DND-41 (cell line): ENCODE measurements at regions not wholly inside any gene's neighbourhood (a gene's known extent, or its start where the extent isn't known, plus 50 kb on each side); places are given as distances from the start of the nearest gene placed in this dataset.

ENCODE experiments used
- ATAC-seq: fragments of 200-7000 bp; cut with Tn5 transposase; 3 replicates; pipeline ENCODE4 v1.9.1; 2021; ENCODE audit warnings: low read depth; ENCODE audit not compliant: insufficient read depth
- DNase-seq: peaks from one replicate; pipeline ENCODE4 v3.0.0-alpha.2; 2020
- H2AFZ ChIP-seq: 2 replicates; pipeline ENCODE4 v1.6.0; 2012; ENCODE audit warnings: low read depth, low read length
- H3K27ac ChIP-seq: 2 replicates; pipeline ENCODE4 v1.5.1; 2012; ENCODE audit warnings: low read length, inconsistent platforms
- H3K27me3 ChIP-seq: fragments of 200-600 bp; sonication (generic); 2 replicates; pipeline ENCODE4 v1.6.0; 2012; ENCODE audit warnings: low read length, mild to moderate bottlenecking, inconsistent platforms; ENCODE audit not compliant: insufficient read depth, poor library complexity
- H3K36me3 ChIP-seq: 2 replicates; pipeline ENCODE4 v1.5.1; 2012; ENCODE audit warnings: low read length, inconsistent platforms; ENCODE audit not compliant: insufficient read depth
- H3K4me1 ChIP-seq: 2 replicates; pipeline ENCODE4 v1.5.1; 2012; ENCODE audit warnings: mild to moderate bottlenecking, low read length; ENCODE audit not compliant: insufficient read depth
- H3K4me2 ChIP-seq: 2 replicates; pipeline ENCODE4 v1.6.0; 2012; ENCODE audit warnings: mild to moderate bottlenecking, moderate library complexity, low read length, inconsistent platforms; ENCODE audit not compliant: insufficient read depth
- H3K4me3 ChIP-seq, 2 experiments: fragments of 200-600 bp in 1 of 2; shearing (Covaris generic) in 1 of 2; 2 replicates each; pipeline ENCODE4 v1.5.1; 2012 to 2016; ENCODE audit warnings: inconsistent platforms in 2 of 2, low read length in 2 of 2, mild to moderate bottlenecking in 2 of 2, low read depth in 1 of 2, moderate library complexity in 1 of 2
- H3K79me2 ChIP-seq: 2 replicates; pipeline ENCODE4 v1.6.0; 2012; ENCODE audit warnings: low read length, inconsistent platforms; ENCODE audit not compliant: insufficient read depth
- H3K9ac ChIP-seq: 2 replicates; pipeline ENCODE4 v1.6.0; 2012; ENCODE audit warnings: low read depth, mild to moderate bottlenecking, inconsistent platforms, low read length, moderate library complexity
- H3K9me3 ChIP-seq: 2 replicates; pipeline ENCODE4 v1.5.1; 2012; ENCODE audit warnings: low read length, moderate library complexity, mild to moderate bottlenecking, inconsistent platforms; ENCODE audit not compliant: insufficient read depth, severe bottlenecking
- H4K20me1 ChIP-seq: 2 replicates; pipeline ENCODE4 v1.6.0; 2012; ENCODE audit warnings: low read length; ENCODE audit not compliant: insufficient read depth
- EZH2 ChIP-seq: IDR thresholded peaks from 3 replicates; pipeline ENCODE4 v1.6.1; 2012; ENCODE audit warnings: borderline replicate concordance, low read depth, mild to moderate bottlenecking, moderate library complexity, low read length, inconsistent platforms; ENCODE audit not compliant: severe bottlenecking
- TF ChIP-seq, protein P1 (sequence below): IDR thresholded peaks from 2 replicates; pipeline ENCODE4 v1.5.1; 2012; ENCODE audit warnings: borderline replicate concordance, low read length, moderate library complexity, mild to moderate bottlenecking; ENCODE audit not compliant: poor library complexity, severe bottlenecking; ENCODE audit errors: extremely low read depth

DNA sequence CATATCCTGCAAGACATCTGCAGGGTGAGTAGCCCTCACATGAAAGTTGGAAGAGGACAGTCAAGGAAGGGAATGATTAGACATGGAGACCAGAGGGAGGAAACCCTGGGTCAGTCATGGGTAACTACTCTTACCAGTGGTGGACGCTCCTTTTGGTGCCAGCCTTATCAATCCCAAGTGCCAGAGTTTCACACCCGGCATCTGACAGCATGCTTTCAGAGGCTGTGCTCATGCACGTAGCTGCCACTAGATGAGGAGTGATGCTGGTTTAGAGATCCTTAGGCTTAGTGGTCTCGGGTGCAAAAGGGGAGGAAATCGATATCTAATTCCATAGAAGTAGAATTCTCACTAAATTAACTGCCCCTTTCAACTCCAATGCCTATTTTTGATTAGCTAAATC is 100.8 kb downstream of the PLCE1 start:
- Histone ChIP-seq H3K36me3 (no peaks in the 10 kb centered on the region), H4K20me1 (no peaks in the 10 kb centered on the region), H3K4me3 (no peak overlapping the region), H3K27me3 (peaks cover 6% of the 10 kb centered on the region), H3K27ac (no peak overlapping the region), H3K9me3 (no peaks in the 10 kb centered on the region), H3K9ac (no peak overlapping the region), H3K4me1 (no peaks in the 10 kb centered on the region), H3K79me2 (no peaks in the 10 kb centered on the region), H3K4me2 (no peak overlapping the region), H2AFZ (no peak overlapping the region)
- ATAC-seq: no peak
- TF ChIP-seq EZH2: no peak
- TF ChIP-seq, protein P1, sequence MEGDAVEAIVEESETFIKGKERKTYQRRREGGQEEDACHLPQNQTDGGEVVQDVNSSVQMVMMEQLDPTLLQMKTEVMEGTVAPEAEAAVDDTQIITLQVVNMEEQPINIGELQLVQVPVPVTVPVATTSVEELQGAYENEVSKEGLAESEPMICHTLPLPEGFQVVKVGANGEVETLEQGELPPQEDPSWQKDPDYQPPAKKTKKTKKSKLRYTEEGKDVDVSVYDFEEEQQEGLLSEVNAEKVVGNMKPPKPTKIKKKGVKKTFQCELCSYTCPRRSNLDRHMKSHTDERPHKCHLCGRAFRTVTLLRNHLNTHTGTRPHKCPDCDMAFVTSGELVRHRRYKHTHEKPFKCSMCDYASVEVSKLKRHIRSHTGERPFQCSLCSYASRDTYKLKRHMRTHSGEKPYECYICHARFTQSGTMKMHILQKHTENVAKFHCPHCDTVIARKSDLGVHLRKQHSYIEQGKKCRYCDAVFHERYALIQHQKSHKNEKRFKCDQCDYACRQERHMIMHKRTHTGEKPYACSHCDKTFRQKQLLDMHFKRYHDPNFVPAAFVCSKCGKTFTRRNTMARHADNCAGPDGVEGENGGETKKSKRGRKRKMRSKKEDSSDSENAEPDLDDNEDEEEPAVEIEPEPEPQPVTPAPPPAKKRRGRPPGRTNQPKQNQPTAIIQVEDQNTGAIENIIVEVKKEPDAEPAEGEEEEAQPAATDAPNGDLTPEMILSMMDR: no peak
- no peak for DNase-seq

DNA sequence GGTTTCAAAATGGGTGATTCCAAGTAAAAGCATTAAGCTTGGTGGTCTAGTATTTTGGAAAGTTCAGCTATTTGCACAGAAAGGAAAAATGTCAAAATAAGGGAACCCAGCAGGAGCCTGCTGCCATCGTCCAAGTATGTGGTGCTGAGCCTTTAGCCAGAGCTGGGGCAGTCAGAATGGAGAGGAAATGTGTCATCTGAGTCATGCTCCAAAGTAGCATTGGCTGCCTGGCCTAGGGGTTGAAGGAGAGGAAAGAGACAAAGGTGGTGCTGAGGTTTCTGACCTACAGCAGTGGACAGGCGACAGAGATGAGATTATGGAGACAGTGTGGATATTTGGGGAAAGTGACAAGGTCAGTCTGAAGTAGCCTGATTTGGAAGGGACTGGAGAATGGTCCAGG is 103.9 kb downstream of the PLCE1 start:
- DNase-seq (no peak), ATAC-seq (no peak)
- no peaks in the 10 kb centered on the region for H3K9me3 ChIP-seq
- TF ChIP-seq, protein P1: no peak
- TF ChIP-seq EZH2: no peak
- no peaks in the 10 kb centered on the region for H3K36me3 ChIP-seq
- H3K79me2 ChIP-seq: no peaks in the 10 kb centered on the region
- H3K27ac ChIP-seq: no peak overlapping the region
- peaks cover 10% of the 10 kb centered on the region for H3K27me3 ChIP-seq
- H3K4me1 ChIP-seq: no peaks in the 10 kb centered on the region
- no peak overlapping the region for H3K4me3 ChIP-seq
- H2AFZ ChIP-seq: no peak overlapping the region
- H4K20me1 ChIP-seq: no peaks in the 10 kb centered on the region
- H3K4me2 ChIP-seq: no peak overlapping the region
- H3K9ac ChIP-seq: no peak overlapping the region

GRCh38 chr10:94098896-94099295 is 105.2 kb downstream of the PLCE1 start:
- Histone ChIP-seq H3K9me3 (no peaks in the 10 kb centered on the region), H3K27me3 (peaks cover 10% of the 10 kb centered on the region), H3K79me2 (no peaks in the 10 kb centered on the region), H3K9ac (no peak overlapping the region), H3K36me3 (no peaks in the 10 kb centered on the region), H3K4me3 (no peak overlapping the region), H4K20me1 (no peaks in the 10 kb centered on the region), H3K27ac (no peak overlapping the region), H3K4me2 (no peak overlapping the region), H2AFZ (no peak overlapping the region), H3K4me1 (no peaks in the 10 kb centered on the region)
- no peak for TF ChIP-seq EZH2
- TF ChIP-seq, protein P1: no peak
- ATAC-seq: no peak
- DNase-seq: no peak

DNA sequence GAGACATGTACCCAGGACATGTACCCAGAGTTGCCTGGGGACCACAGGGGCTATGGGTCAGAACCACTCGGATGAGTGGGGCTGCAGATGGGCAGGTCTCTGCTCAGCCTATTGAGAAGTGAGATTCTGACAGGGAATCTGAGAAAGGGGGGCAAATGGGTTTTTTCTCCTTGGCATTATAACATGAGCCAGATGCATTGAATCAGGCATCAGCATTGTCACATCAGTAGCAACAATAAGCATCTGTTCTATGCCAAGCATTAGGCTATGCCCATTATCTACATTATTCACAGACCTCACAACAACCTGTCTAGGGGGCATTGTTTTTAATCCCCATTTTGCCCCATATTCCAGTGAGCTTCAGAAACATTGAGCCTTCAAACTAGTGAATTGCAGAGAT is 108.2 kb downstream of the PLCE1 start:
- DNase-seq: no peak
- Histone ChIP-seq H3K4me3 (no peak overlapping the region), H2AFZ (no peak overlapping the region), H3K27ac (no peak overlapping the region), H3K9ac (no peak overlapping the region), H3K79me2 (no peaks in the 10 kb centered on the region), H3K4me2 (no peak overlapping the region), H3K4me1 (no peaks in the 10 kb centered on the region), H3K9me3 (no peaks in the 10 kb centered on the region), H3K36me3 (no peaks in the 10 kb centered on the region), H3K27me3 (peaks cover 10% of the 10 kb centered on the region), H4K20me1 (no peaks in the 10 kb centered on the region)
- ATAC-seq: no peak
- no peak for TF ChIP-seq EZH2
- TF ChIP-seq, protein P1: no peak
